ENCODE measurements at regions not wholly inside any gene's neighbourhood (a gene's known extent, or its start where the extent isn't known, plus 50 kb on each side); places are given as distances from the start of the nearest gene placed in this dataset.

- intact Hi-C loops (cut with micrococcal nuclease; ENCODE audit: unreplicated experiment) = loop anchor here (10.0 kb wide), 1 partner anchor 274 kb away; no protein-coding TSS in a partner anchor
- ChIA-PET CTCF (no interaction called here), POLR2A (ENCODE audit: low non-redundant PET) (no interaction called here)
- Histone ChIP-seq H3K27me3 (replicated peaks; ENCODE audit: insufficient read depth, low read depth, low read length, poor library complexity) (no peaks in the 10 kb centered on the region), H3K4me1 (ENCODE audit: insufficient read depth, low read length, poor library complexity, severe bottlenecking) (no peaks in the 10 kb centered on the region), H3K9me3 (ENCODE audit: low read depth, low read length, poor library complexity, severe bottlenecking) (no peaks in the 10 kb centered on the region), H3K36me3 (ENCODE audit: insufficient read depth, low read length, poor library complexity, severe bottlenecking) (no peaks in the 10 kb centered on the region), H3K4me3 (ENCODE audit: low read depth, low read length, poor library complexity, severe bottlenecking) (no peak overlapping the region), H3K27ac (ENCODE audit: low read depth, low read length, poor library complexity, severe bottlenecking) (no peak overlapping the region)
- DNase-seq (ENCODE audit: low spot score) = no peak
- no peak for TF ChIP-seq EZH2 (IDR thresholded peaks at IDR 0.05; ENCODE audit: borderline replicate concordance, low read depth, low read length, poor library complexity, severe bottlenecking)
- no peak for TF ChIP-seq CTCF (conservative IDR thresholded peaks at IDR 0.05; ENCODE audit: low read depth, low read length)
- BruUV-seq (replicated peaks) = no TSS peak
Observed at GRCh38 chr9:82808478-82808877, 254.5 kb downstream of the RASEF start.

GRCh38 chr9:82810915-82811314, 252.0 kb downstream of the RASEF start:
- Histone ChIP-seq H3K9me3 (ENCODE audit: low read depth, low read length, poor library complexity, severe bottlenecking) (no peaks in the 10 kb centered on the region), H3K4me3 (ENCODE audit: low read depth, low read length, poor library complexity, severe bottlenecking) (no peak overlapping the region), H3K36me3 (ENCODE audit: insufficient read depth, low read length, poor library complexity, severe bottlenecking) (no peaks in the 10 kb centered on the region), H3K27me3 (replicated peaks; ENCODE audit: insufficient read depth, low read depth, low read length, poor library complexity) (no peaks in the 10 kb centered on the region), H3K27ac (ENCODE audit: low read depth, low read length, poor library complexity, severe bottlenecking) (no peak overlapping the region), H3K4me1 (ENCODE audit: insufficient read depth, low read length, poor library complexity, severe bottlenecking) (no peaks in the 10 kb centered on the region)
- no TSS peak for BruUV-seq (replicated peaks)
- intact Hi-C loops (cut with micrococcal nuclease; ENCODE audit: unreplicated experiment) = no loop called here
- TF ChIP-seq EZH2 (IDR thresholded peaks at IDR 0.05; ENCODE audit: borderline replicate concordance, low read depth, low read length, poor library complexity, severe bottlenecking) (no peak), CTCF (conservative IDR thresholded peaks at IDR 0.05; ENCODE audit: low read depth, low read length) (no peak)
- CTCF ChIA-PET = interaction anchor here (0.6 kb wide), 1 partner anchor 259 kb away, joined by 4 read pairs; no protein-coding TSS in a partner anchor
- POLR2A ChIA-PET (ENCODE audit: low non-redundant PET) = no interaction called here
- peak; percentile 4 for DNase-seq (ENCODE audit: low spot score)

- intact Hi-C loops (cut with micrococcal nuclease; ENCODE audit: unreplicated experiment) = no loop called here
- CTCF ChIA-PET = no interaction called here
- no peak overlapping the region for H3K4me3 ChIP-seq (ENCODE audit: low read depth, low read length, poor library complexity, severe bottlenecking)
- H3K9me3 ChIP-seq (ENCODE audit: low read depth, low read length, poor library complexity, severe bottlenecking) = no peaks in the 10 kb centered on the region
- H3K27ac ChIP-seq (ENCODE audit: low read depth, low read length, poor library complexity, severe bottlenecking) = no peak overlapping the region
- TF ChIP-seq EZH2 (IDR thresholded peaks at IDR 0.05; ENCODE audit: borderline replicate concordance, low read depth, low read length, poor library complexity, severe bottlenecking) (no peak), CTCF (conservative IDR thresholded peaks at IDR 0.05; ENCODE audit: low read depth, low read length) (no peak)
- POLR2A ChIA-PET (ENCODE audit: low non-redundant PET) = no interaction called here
- no TSS peak for BruUV-seq (replicated peaks)
- H3K4me1 ChIP-seq (ENCODE audit: insufficient read depth, low read length, poor library complexity, severe bottlenecking) = no peaks in the 10 kb centered on the region
- H3K36me3 ChIP-seq (ENCODE audit: insufficient read depth, low read length, poor library complexity, severe bottlenecking) = no peaks in the 10 kb centered on the region
- no peak for DNase-seq (ENCODE audit: low spot score)
- H3K27me3 ChIP-seq (replicated peaks; ENCODE audit: insufficient read depth, low read depth, low read length, poor library complexity) = no peaks in the 10 kb centered on the region
Observed at GRCh38 chr9:82819260-82819659, 243.7 kb downstream of the RASEF start.

Measured in A673 (cell line).